HG03565 (cell line): ENCODE measurements at regions not wholly inside any gene's neighbourhood (a gene's known extent, or its start where the extent isn't known, plus 50 kb on each side); places are given as distances from the start of the nearest gene placed in this dataset.

Experiments
- ATAC-seq: cut with Tn5 transposase; IDR thresholded peaks from one replicate; pipeline ENCODE4 v1.9.1; 2021; ENCODE audit warnings: mild to moderate bottlenecking, moderate library complexity; ENCODE audit not compliant: unreplicated experiment

- no peak for ATAC-seq
These were observed 241.8 kb upstream of the CIBAR2 start for GRCh38 chr16:85353839-85354685.

GRCh38 chr16:85354686-85355514 is 242.6 kb upstream of the CIBAR2 start:
- no peak for ATAC-seq

- no peak for ATAC-seq
These were observed 243.2 kb upstream of the CIBAR2 start for GRCh38 chr16:85355515-85355837.

- no peak for ATAC-seq
These were observed 243.9 kb upstream of the CIBAR2 start for GRCh38 chr16:85356157-85356556.

- ATAC-seq, result no peak
These were observed 245.1 kb upstream of the CIBAR2 start for GRCh38 chr16:85357323-85357722.

GRCh38 chr16:85357924-85358505 is 245.7 kb upstream of the CIBAR2 start:
- no peak for ATAC-seq

GRCh38 chr16:85358704-85359146 is 246.5 kb upstream of the CIBAR2 start:
- ATAC-seq, result no peak

- no peak for ATAC-seq
These were observed 247.0 kb upstream of the CIBAR2 start for GRCh38 chr16:85359147-85359822.

GRCh38 chr16:85360323-85361277 is 248.3 kb upstream of the CIBAR2 start:
- ATAC-seq, result no peak

- ATAC-seq, result no peak
These were observed 249.3 kb upstream of the CIBAR2 start for GRCh38 chr16:85361441-85362118.

GRCh38 chr16:85362443-85362842 is 250.2 kb upstream of the CIBAR2 start:
- ATAC-seq, result no peak

GRCh38 chr16:85363427-85363826 is 249.7 kb upstream of the GSE1 start:
- no peak for ATAC-seq

- ATAC-seq, result no peak
These were observed 249.2 kb upstream of the GSE1 start for GRCh38 chr16:85363881-85364280.

- no peak for ATAC-seq
These were observed 248.6 kb upstream of the GSE1 start for GRCh38 chr16:85364323-85365040.

- ATAC-seq, result no peak
These were observed 248.0 kb upstream of the GSE1 start for GRCh38 chr16:85365120-85365519.

GRCh38 chr16:85366031-85366763 is 246.9 kb upstream of the GSE1 start:
- ATAC-seq, result no peak

- no peak for ATAC-seq
These were observed 245.6 kb upstream of the GSE1 start for GRCh38 chr16:85367485-85367884.

GRCh38 chr16:85369060-85369459 is 244.1 kb upstream of the GSE1 start:
- ATAC-seq, result no peak
